ENCODE measurements at regions not wholly inside any gene's neighbourhood (a gene's known extent, or its start where the extent isn't known, plus 50 kb on each side); places are given as distances from the start of the nearest gene placed in this dataset.

DNA sequence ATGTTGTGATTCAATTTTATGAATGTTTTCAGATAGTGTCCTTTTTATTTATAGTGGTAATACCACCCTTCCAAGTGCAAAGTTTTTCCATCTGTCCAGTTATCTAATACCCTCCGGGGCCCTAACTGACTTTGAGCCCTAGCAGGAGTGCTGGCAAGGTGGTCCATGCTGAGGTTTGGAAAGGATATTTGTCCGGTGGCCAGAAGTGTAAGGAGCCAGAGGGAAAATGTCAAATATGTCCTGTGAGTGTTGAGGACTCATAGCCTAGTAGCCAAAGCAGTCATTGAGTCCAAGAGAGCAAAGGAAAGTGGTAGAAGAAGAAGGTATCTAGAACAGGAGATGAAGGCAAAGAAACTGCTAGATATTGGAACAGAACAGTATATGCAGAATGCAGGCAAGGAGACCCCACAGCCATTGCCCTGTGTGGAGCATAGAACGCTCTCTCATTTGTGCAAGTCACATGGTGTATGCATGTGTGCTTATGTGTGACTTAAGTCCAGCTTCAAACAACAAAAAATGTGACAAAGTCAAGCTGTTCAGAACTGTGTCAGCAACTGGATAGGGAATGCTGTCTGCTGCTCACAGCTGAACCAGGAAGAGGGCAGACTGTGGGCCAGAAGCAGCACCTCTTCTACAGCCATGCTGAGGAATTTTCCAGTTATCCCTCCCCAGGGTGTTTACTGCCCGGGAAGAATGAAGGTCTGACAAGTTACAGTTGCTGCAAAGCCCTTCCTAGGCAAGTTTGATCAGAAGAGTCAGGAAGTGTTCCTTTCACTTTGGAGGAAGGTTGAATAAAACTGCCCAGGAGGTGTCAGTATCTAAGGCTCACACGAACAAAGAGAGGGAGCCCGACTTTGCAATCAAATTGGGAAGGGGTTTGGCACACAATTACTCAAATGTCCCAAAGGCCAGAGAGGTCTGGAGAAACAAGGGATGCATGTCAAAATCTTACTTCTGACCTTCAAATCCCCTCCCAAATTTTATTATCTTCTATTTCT is 463.3 kb upstream of the DMAC1 start:
- no peak for DNase-seq (ENCODE audit: low read depth)

DNA sequence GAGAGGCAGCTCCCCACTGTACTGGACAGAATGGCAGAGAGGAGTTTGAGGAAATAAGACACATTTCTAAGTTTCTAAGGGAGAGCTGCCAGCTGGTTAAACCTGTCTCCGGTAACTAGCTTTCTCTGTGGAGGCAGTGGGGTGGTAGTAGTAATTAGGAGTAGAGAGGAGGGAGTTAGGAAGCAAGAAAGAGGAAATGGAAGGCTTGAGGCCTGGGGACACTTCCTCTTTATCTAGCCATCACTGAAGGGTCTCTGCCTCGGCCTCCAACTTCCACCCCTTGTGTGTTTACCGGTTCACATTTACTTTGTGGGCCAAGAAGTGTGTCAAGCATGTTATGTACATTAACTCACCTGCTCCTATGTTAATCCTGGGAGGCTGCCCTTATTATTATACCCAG is 462.2 kb upstream of the DMAC1 start:
- no peak for DNase-seq (ENCODE audit: low read depth)

GRCh38 chr9:8259028-8259427 is 459.4 kb upstream of the DMAC1 start:
- no peak for DNase-seq (ENCODE audit: low read depth)

DNA sequence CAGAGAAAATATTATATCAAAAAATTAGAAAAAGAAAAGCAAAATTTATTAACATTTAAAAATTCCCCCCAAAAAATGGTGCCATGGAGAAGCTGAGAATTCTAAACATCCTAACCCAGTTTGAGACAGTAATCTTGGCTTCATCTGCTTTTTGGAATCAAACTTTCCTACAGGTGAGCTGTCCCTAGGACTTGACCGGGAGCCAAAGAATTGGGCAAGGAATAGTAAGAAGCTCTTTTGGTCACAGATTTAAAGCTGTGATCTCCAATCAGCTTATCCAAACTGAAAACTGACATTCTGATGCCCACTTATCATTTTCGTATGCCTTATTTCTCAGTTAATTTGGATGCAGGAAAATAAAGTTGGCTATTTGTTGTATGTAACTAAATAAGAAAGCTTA is 457.3 kb upstream of the DMAC1 start:
- DNase-seq (ENCODE audit: low read depth): no peak

DNA sequence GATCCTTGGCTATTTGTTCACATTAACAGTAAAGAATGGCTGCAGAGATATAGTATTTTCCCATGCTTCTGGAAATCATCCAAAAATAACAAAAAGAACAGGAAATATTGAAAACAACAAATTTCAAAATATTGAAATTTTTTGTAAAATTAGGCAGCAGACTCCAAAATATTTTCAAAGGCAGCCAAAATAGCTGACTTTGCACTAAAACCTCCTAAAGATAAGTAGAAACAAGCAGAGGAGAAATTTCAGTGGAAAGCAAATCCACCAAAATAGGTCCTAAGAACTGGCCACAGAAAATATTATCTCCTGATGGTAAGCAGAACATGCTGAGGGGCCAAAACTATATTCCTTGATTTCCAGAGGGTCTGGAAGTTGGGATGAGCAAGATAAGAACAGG is 456.3 kb upstream of the DMAC1 start:
- no peak for DNase-seq (ENCODE audit: low read depth)

GRCh38 chr9:8254541-8254940 is 455.0 kb upstream of the DMAC1 start:
- DNase-seq (ENCODE audit: low read depth): no peak

GRCh38 chr9:8252445-8252844 is 452.9 kb upstream of the DMAC1 start:
- DNase-seq (ENCODE audit: low read depth): no peak

DNA sequence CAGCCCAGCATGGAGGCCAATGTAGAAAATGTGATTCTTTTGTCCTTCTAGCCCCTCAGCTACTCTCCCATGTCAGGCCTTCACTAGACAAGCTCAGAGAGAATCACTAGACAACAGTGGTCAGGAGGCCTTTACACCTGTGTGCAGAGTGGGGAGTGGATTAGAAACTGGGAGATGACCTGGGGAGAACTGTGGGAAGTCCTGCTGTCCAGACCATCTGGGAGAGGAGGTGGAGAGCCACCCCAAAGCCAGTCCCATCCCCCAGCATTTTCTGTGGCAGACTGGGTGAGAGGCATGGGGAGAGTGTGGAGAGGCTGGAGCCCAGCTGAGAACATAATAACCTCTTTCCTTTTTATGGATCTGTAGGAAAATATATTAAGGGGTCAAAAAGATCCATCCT is 452.0 kb upstream of the DMAC1 start:
- DNase-seq (ENCODE audit: low read depth): no peak

DNA sequence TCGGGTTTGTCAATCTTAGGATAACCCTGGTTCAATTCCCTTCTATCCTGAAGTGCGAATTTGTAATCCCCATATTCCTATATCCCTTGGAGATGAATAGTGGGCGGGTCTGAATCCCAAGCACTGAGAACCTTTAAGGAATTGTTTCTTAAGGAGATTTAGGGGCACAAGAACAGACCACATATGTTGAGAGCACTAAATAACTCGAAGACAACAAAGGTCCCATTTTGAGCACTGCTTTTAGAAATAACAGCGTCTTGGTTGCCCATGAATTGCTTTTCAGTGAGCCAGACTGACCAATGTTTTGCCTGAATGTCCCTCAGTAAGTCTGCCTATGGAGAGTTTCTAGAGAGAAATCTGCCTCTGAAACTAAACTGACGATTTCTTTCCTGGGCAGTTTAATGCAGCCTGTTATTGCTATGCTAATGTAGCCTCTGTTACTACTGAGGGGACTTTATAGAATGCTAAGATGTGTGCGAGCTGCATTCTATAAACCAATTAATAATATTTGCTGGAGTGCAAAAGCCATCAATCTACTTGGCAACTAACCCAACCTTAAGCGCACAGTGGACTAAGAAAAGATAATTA is 445.0 kb upstream of the DMAC1 start:
- no peak for DNase-seq (ENCODE audit: low read depth)

GRCh38 chr9:8241201-8241600 is 441.6 kb upstream of the DMAC1 start:
- no peak for DNase-seq (ENCODE audit: low read depth)

DNA sequence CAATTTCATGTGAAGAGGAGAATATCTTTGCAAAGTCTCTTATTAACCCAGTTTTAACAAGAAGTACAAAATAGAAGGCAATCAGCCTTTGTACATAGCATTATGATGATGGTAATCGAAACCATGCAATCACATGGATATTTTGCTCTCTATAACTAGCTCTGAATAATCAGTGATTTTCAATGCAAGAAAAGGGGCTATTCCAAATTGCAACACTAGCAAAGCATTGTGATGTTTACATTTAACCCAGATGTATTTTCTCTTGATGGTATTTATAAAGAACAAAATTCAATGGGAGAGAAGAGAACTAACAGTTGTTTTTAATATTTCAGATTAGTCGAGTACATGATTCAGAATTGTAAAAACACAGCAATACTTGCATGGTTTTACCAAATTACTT is 437.5 kb upstream of the DMAC1 start:
- DNase-seq (ENCODE audit: low read depth): no peak

GRCh38 chr9:8235489-8235888 is 435.9 kb upstream of the DMAC1 start:
- no peak for DNase-seq (ENCODE audit: low read depth)

DNA sequence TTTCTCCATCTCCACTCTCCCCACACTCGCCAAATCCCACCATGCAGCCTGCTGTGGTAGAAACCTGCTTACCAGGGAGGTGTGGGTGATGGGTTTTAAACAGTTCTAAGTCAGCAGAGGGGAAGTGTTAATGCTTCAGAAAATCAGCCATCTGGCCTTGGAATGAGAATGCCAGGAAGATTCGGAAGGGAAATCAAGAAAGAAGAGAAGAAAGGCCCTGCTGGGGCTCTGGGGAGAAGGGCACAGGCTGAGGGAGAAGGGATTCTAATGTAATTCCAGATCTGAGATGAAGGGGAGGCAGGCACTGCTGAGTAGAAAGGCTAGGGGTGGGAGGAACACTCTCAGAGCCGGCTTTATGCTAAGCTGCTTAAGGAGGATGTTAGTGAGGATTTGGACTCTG is 434.7 kb upstream of the DMAC1 start:
- no peak for DNase-seq (ENCODE audit: low read depth)

DNA sequence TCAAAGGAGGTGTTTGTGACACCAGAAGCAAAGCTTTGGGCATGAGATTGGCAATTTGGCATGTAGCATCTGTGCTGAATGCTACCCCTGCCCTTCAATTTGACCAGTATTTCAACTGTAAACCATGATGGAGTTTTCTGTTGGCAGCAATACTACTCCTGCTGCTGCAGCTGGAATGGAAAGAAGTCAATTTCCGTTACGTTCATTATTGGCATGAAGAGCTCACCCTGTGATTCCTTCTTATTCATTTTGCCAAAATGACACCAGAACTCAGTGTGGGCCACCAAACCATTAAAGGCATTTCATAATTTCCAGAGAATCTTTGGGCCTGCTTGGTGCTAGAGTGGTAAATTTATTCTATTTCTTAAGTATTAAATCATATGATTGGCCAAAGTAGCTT is 433.1 kb upstream of the DMAC1 start:
- no peak for DNase-seq (ENCODE audit: low read depth)

DNA sequence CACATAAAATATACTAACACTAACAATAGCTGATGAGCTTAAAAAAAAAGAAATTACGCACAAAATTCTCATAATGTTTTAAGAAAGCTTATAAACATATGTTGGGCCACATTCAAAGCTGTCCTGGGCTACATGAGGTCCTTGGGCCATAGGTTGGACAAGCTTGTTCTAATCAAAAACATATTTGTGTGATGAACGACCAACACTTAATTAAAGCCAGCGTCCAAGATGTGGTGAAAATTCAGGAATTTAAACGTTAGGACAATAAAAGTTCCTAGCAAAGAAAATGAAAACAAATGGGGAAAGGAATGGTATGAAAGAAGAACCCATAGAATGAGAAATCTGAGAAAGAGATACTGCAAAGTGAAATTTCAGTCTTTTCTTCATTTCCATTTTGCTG is 429.6 kb upstream of the DMAC1 start:
- no peak for DNase-seq (ENCODE audit: low read depth)

- no peak for DNase-seq (ENCODE audit: low read depth)
These were observed 424.8 kb upstream of the DMAC1 start for GRCh38 chr9:8224381-8224801.

GRCh38 chr9:8223861-8224260 is 424.3 kb upstream of the DMAC1 start:
- no peak for DNase-seq (ENCODE audit: low read depth)

DNA sequence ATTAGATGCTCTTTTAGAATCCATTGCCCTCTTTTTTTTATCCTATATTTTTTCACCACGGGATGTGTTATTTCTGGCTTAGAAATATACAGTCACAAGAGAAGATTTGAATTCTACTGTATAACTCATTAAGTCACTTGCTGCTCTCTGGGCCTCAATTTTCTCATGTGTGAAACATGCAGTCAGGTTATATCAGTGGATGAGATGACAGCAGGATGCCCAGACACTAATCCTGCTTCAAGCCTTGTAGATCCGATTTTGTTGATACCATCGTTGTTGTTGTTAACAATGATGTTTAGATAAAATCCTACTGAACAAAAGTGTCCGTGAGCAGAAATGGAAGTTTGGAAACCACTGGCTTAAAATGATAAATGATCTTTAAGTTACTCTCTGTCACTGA is 421.9 kb upstream of the DMAC1 start:
- no peak for DNase-seq (ENCODE audit: low read depth)

GRCh38 chr9:8208465-8208864 is 408.9 kb upstream of the DMAC1 start:
- no peak for DNase-seq (ENCODE audit: low read depth)

DNA sequence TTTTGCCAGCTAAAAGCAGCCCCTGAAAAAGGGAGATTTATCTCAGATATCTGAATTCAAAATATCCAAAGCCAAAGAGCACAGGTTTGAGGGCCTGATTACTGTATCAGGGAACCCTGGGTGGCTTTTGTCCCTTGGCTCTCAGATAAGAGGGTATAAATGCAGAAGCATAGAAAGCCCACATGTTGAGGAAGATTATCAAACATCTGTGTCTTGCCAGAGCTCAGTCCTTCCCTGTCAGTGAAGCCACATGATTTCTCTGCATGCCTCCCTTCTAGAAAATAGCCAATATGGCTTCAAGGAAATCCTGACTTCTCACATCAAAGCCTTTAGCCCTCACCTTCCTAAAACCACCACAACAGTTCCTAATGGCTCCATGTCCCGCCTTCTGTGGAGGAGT is 408.0 kb upstream of the DMAC1 start:
- DNase-seq (ENCODE audit: low read depth): no peak

- no peak for DNase-seq (ENCODE audit: low read depth)
These were observed 407.1 kb upstream of the DMAC1 start for GRCh38 chr9:8206720-8207119.

DNA sequence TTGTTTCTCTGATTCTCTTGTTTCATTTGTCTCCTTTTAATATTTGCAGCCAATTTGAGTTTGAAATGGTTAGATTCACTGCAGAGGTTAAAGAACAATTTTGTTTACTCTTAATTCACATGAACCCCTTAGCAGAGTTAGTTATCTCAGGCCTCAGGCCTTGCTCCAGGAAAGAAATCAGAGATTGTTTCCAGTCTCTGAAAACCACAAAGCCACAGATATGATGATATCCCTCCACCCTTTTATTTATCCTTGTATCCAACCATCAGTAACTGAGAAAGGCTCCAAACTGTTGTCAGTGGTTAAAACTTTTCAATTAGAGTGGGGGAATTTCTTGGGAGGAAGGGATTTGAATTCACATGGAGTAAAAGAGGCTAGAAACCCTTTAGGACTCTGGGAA is 406.0 kb upstream of the DMAC1 start:
- no peak for DNase-seq (ENCODE audit: low read depth)

DNA sequence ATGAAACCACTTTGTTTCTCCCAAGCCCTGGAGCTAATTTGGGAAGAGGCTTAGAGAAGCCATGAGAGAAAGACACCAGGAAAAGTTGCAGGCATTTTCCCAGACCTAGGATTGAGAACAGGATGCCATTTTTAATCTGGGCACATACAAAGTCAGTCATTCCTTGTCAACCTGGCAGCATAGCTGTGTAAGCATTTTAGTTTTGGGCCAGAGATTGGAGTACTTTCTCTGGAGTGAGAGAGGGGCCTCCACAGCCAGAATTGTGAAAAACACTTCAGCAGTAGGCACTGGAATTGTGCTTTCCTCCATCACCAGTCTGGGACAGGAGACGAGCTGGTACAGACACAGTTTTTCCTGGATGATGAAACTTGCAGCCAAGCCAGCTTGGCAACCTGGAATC is 390.3 kb upstream of the DMAC1 start:
- DNase-seq (ENCODE audit: low read depth): no peak

Measured in T follicular helper cell (primary cell).